GM12891 (cell line): ENCODE measurements at regions not wholly inside any gene's neighbourhood (a gene's known extent, or its start where the extent isn't known, plus 50 kb on each side); places are given as distances from the start of the nearest gene placed in this dataset.

Experiments used
- PAX5 ChIP-seq: IDR thresholded peaks from 2 replicates; pipeline ENCODE4 v1.6.1; 2011; ENCODE audit warnings: low read length, moderate library complexity, mild to moderate bottlenecking; ENCODE audit not compliant: insufficient read depth, severe bottlenecking
- POLR2A ChIP-seq: IDR thresholded peaks from 2 replicates; pipeline ENCODE4 v1.6.1; 2011; ENCODE audit warnings: low read depth, low read length, control low read depth
- POLR2AphosphoS5 ChIP-seq: IDR thresholded peaks from 2 replicates; pipeline ENCODE4 v1.6.1; 2011; ENCODE audit warnings: low read depth, low read length, control low read depth
- TAF1 ChIP-seq: IDR thresholded peaks from 2 replicates; pipeline ENCODE4 v1.6.1; 2011; ENCODE audit warnings: low read depth, low read length, control low read depth

- no peak for TF ChIP-seq POLR2A
- TF ChIP-seq POLR2AphosphoS5 = no peak
- no peak for TF ChIP-seq TAF1
- TF ChIP-seq PAX5 = no peak
Measured at GRCh38 chr14:42130815-42131214, 524.1 kb downstream of the LRFN5 start.
